GM12878 (cell line): ENCODE measurements at regions not wholly inside any gene's neighbourhood (a gene's known extent, or its start where the extent isn't known, plus 50 kb on each side); places are given as distances from the start of the nearest gene placed in this dataset.

Experiments
- ATAC-seq: fragments of 200-7000 bp; cut with Tn5 transposase; 3 replicates; pipeline ENCODE4 v1.9.1; 2020; ENCODE audit warnings: mild to moderate bottlenecking, moderate library complexity
- BruUV-seq: library from RNA; stranded (reverse); fragments of 400-500 nt; replicated peaks from 2 replicates; lab custom pipeline; 2021; lab: Mats Ljungman, UMichigan
- CTCF ChIA-PET: fragments of 300-600 bp; sonication (Branson Sonifier 250); formaldehyde crosslinking; extraction: SDS; loops from one replicate; lab custom pipeline; 2021; ENCODE audit warnings: inconsistent platforms; lab: Yijun Ruan, JAX
- POLR2A ChIA-PET: fragments of 350-600 bp; formaldehyde crosslinking; extraction: SDS; loops from one replicate; lab custom pipeline; 2021; ENCODE audit warnings: inconsistent platforms; lab: Charles Lee
- RAD21 ChIA-PET: fragments of 300-600 bp; sonication (Branson Sonifier 250); formaldehyde crosslinking; loops from one replicate; lab custom pipeline; 2023; ENCODE audit warnings: antibody characterized with exemption; ENCODE audit not compliant: unreplicated experiment; lab: Charles Lee
- SMC1A ChIA-PET: fragments of 300-600 bp; sonication (Branson Sonifier 250); formaldehyde crosslinking; loops from one replicate; lab custom pipeline; 2023; ENCODE audit not compliant: unreplicated experiment, uncharacterized antibody; lab: Charles Lee
- DNase-seq: peaks from one replicate; pipeline ENCODE4 v3.0.0-alpha.2; 2011; ENCODE audit warnings: low read depth, low spot score
- FAIRE-seq: peaks from 3 replicates; lab custom pipeline; 2011; peaks lifted over from hg19 to GRCh38; lab: Jason Lieb, UNC
- H2AFZ ChIP-seq: 2 replicates; pipeline ENCODE4 v1.6.0; 2011; ENCODE audit warnings: low read depth, low read length, control low read depth; ENCODE audit not compliant: control insufficient read depth
- H3K27ac ChIP-seq: 2 replicates; pipeline ENCODE4 v1.5.1; 2011; ENCODE audit warnings: control low read depth; ENCODE audit not compliant: control insufficient read depth, insufficient read depth
- H3K27me3 ChIP-seq, 2 experiments: replicated peaks in 1 of 2; 2 replicates each; pipeline versions ENCODE4 v1.6.0 to v1.6.1; 2011; ENCODE audit warnings: low read length in 1 of 2; ENCODE audit not compliant: control insufficient read depth in 2 of 2, insufficient read depth in 2 of 2
- H3K36me3 ChIP-seq, 2 experiments: 2 replicates each; pipeline ENCODE4 v1.5.1; 2011; ENCODE audit warnings: low read length in 1 of 2; ENCODE audit not compliant: control insufficient read depth in 2 of 2, insufficient read depth in 2 of 2
- H3K4me1 ChIP-seq: 2 replicates; pipeline ENCODE4 v1.6.1; 2011; ENCODE audit warnings: mild to moderate bottlenecking, low read length, moderate library complexity, mixed read lengths; ENCODE audit not compliant: control insufficient read depth, insufficient read depth
- H3K4me2 ChIP-seq: 2 replicates; pipeline ENCODE4 v1.6.0; 2011; ENCODE audit warnings: control low read depth; ENCODE audit not compliant: control insufficient read depth, insufficient read depth
- H3K4me3 ChIP-seq: fragments of 200-600 bp; sonication (generic); 2 replicates; pipeline ENCODE4 v1.5.1; 2016
- H3K79me2 ChIP-seq: 2 replicates; pipeline ENCODE4 v1.6.0; 2011; ENCODE audit warnings: low read length; ENCODE audit not compliant: control insufficient read depth, insufficient read depth
- H3K9ac ChIP-seq: 2 replicates; pipeline ENCODE4 v1.8.0; 2011; ENCODE audit warnings: low read length, control low read depth, mixed read lengths; ENCODE audit not compliant: control insufficient read depth, insufficient read depth
- H3K9me3 ChIP-seq: replicated peaks from 3 replicates; pipeline ENCODE4 v1.5.1; 2011; ENCODE audit warnings: mild to moderate bottlenecking, low read length; ENCODE audit not compliant: control insufficient read depth, insufficient read depth
- H4K20me1 ChIP-seq: 2 replicates; pipeline ENCODE4 v1.6.0; 2011; ENCODE audit not compliant: control insufficient read depth, insufficient read depth
- CBFB ChIP-seq: IDR thresholded peaks from 2 replicates; pipeline ENCODE4 v1.6.1; 2016; ENCODE audit warnings: antibody characterized with exemption, low read depth
- E2F4 ChIP-seq: IDR thresholded peaks from 2 replicates; pipeline ENCODE4 v1.6.1; 2012; ENCODE audit warnings: low read depth, low read length, improper control_type of control experiment
- PAX8 ChIP-seq: fragments of 450-650 bp; IDR thresholded peaks from 2 replicates; pipeline ENCODE4 v1.6.1; 2017; ENCODE audit warnings: mild to moderate bottlenecking, moderate library complexity
- PBX3 ChIP-seq: IDR thresholded peaks from 2 replicates; pipeline ENCODE4 v1.6.1; 2011; ENCODE audit warnings: mild to moderate bottlenecking, low read depth, low read length, moderate library complexity; ENCODE audit not compliant: insufficient replicate concordance
- RAD51 ChIP-seq: fragments of 450-650 bp; IDR thresholded peaks from 2 replicates; pipeline ENCODE4 v1.6.1; 2016; ENCODE audit warnings: moderate library complexity, mild to moderate bottlenecking, inconsistent platforms
- WGBS: methylation state at CpG from one replicate; pipeline ENCODE4 v1.1.6; 2016; ENCODE audit warnings: low lambda C conversion rate; ENCODE audit not compliant: insufficient replicate concordance, insufficient coverage; ENCODE audit errors: missing lambda C conversion rate; 5-methylcytosine and 5-hydroxymethylcytosine counted together
- in situ Hi-C: fragments of 300-500 bp; cut with MboI; formaldehyde crosslinking; loops from 9 replicates; pipeline ENCODE4 v1.14.3; 2018; ENCODE audit warnings: mixed read lengths
- intact Hi-C: fragments of 100-400 bp; cut with micrococcal nuclease; formaldehyde crosslinking; loops from one replicate; pipeline ENCODE4 v1.14.2; 2022; ENCODE audit not compliant: unreplicated experiment

GRCh38 chr7:142349670-142350405 lies 92.0 kb upstream of the PRSS58 start:
- ATAC-seq (no peak), DNase-seq (no peak), FAIRE-seq (no peak)
- RAD21 ChIA-PET: no interaction called here
- SMC1A ChIA-PET: no interaction called here
- POLR2A ChIA-PET: no interaction called here
- Histone ChIP-seq H3K4me1 (no peaks in the 10 kb centered on the region), H3K27ac (no peak overlapping the region), H2AFZ (no peak overlapping the region), H3K9ac (no peak overlapping the region), H4K20me1 (no peaks in the 10 kb centered on the region), H3K36me3 (no peaks in the 10 kb centered on the region), H3K4me2 (no peak overlapping the region), H3K27me3 (peaks cover 2 to 4% of the 10 kb centered on the region in 2 experiments; a peak in 3 of 4 replicates), H3K4me3 (no peak overlapping the region), H3K9me3 (no peaks in the 10 kb centered on the region), H3K79me2 (no peaks in the 10 kb centered on the region)
- in situ Hi-C loops: no loop called here
- intact Hi-C loops: no loop called here
- TF ChIP-seq RAD51 (no peak), PAX8 (no peak), E2F4 (no peak), PBX3 (no peak), CBFB (no peak)
- BruUV-seq: no TSS peak
- CTCF ChIA-PET: interaction anchor here (1.3 kb wide), 1 partner anchor 110 kb away, joined by 3 read pairs; no protein-coding TSS in a partner anchor
- 34% methylated on average over 15 of the region's 15 CpGs for WGBS
